B cell (primary cell): ENCODE measurements at regions not wholly inside any gene's neighbourhood (a gene's known extent, or its start where the extent isn't known, plus 50 kb on each side); places are given as distances from the start of the nearest gene placed in this dataset.

Experiments used
- ATAC-seq: fragments of 200-7000 bp; cut with Tn5 transposase; one replicate; pipeline ENCODE4 v1.10.0; 2021; ENCODE audit warnings: low read depth, mild to moderate bottlenecking, moderate number of reproducible peaks, moderate library complexity
- CTCF ChIA-PET: fragments of 350-600 bp; sonication (Branson Sonifier 250); formaldehyde crosslinking; loops from one replicate; lab custom pipeline; 2021; ENCODE audit warnings: antibody characterized with exemption, inconsistent platforms; lab: Charles Lee
- POLR2A ChIA-PET: fragments of 350-600 bp; sonication (Branson Sonifier 250); formaldehyde crosslinking; loops from one replicate; lab custom pipeline; 2021; ENCODE audit warnings: antibody characterized with exemption; lab: Charles Lee
- DNase-seq: peaks from one replicate; pipeline ENCODE4 v3.0.0; 2013
- H2AFZ ChIP-seq: 2 replicates; pipeline ENCODE4 v1.6.1; 2012; ENCODE audit warnings: mild to moderate bottlenecking, low read depth, low read length; ENCODE audit not compliant: insufficient read depth, poor library complexity, severe bottlenecking
- H3K27ac ChIP-seq, 2 donors: 1 replicate in 1 of 2; 2 replicates in 1 of 2; pipeline ENCODE4 v1.5.1; 2012 to 2013; ENCODE audit warnings: low read length in 2 of 2, mild to moderate bottlenecking in 2 of 2, moderate library complexity in 1 of 2
- H3K27me3 ChIP-seq, 4 experiments: fragments of 200-600 bp in 1 of 4; sonication (generic) in 1 of 4; replicated peaks in 1 of 4; 1 replicate in 2 of 4; 2 replicates in 2 of 4; pipeline versions ENCODE4 v1.6.1 to v1.7.0; 2013 to 2016; ENCODE audit warnings: low read length in 3 of 4, mild to moderate bottlenecking in 2 of 4, mixed read lengths in 1 of 4, moderate library complexity in 1 of 4; ENCODE audit not compliant: insufficient read depth in 4 of 4, control insufficient read depth in 3 of 4; ENCODE audit errors: control extremely low read depth in 1 of 4
- H3K36me3 ChIP-seq, 2 experiments: replicated peaks in 1 of 2; 1 replicate in 1 of 2; 2 replicates in 1 of 2; pipeline versions ENCODE4 v1.6.1 to v1.7.1; 2013; ENCODE audit warnings: low read length in 1 of 2; ENCODE audit not compliant: insufficient read depth in 2 of 2, control insufficient read depth in 1 of 2; ENCODE audit errors: control extremely low read depth in 1 of 2, extremely low read depth in 1 of 2
- H3K4me1 ChIP-seq, 2 donors: fragments of 200-600 bp in 1 of 2; sonication (generic) in 1 of 2; 1 replicate in 1 of 2; 2 replicates in 1 of 2; pipeline versions ENCODE4 v1.5.1 to v1.6.1; 2013 to 2017; ENCODE audit warnings: low read length in 2 of 2; ENCODE audit not compliant: control insufficient read depth in 2 of 2, insufficient read depth in 2 of 2
- H3K4me2 ChIP-seq: replicated peaks from 2 replicates; pipeline ENCODE3; 2012; ENCODE audit warnings: mild to moderate bottlenecking, low read depth, low read length; ENCODE audit not compliant: poor library complexity, severe bottlenecking
- H3K4me3 ChIP-seq, 5 experiments: fragments of 200-600 bp in 1 of 5; sonication (generic) in 1 of 5; 1 replicate in 3 of 5; 2 replicates in 2 of 5; pipeline versions ENCODE4 v1.5.1 to v1.7.0; 2011 to 2016; ENCODE audit warnings: low read length in 4 of 5, mild to moderate bottlenecking in 4 of 5, low read depth in 2 of 5, control low read depth in 1 of 5, moderate library complexity in 1 of 5; ENCODE audit not compliant: insufficient read depth in 1 of 5; ENCODE audit errors: control extremely low read depth in 1 of 5, extremely low read depth in 1 of 5
- H3K79me2 ChIP-seq: fragments of 200-600 bp; sonication (generic); one replicate; pipeline ENCODE4 v1.6.0; 2016; ENCODE audit warnings: low read length; ENCODE audit not compliant: control insufficient read depth, insufficient read depth
- H3K9ac ChIP-seq: fragments of 200-600 bp; sonication (generic); 2 replicates; pipeline ENCODE4 v1.6.1; 2017; ENCODE audit warnings: mild to moderate bottlenecking, low read length, moderate library complexity
- H3K9me3 ChIP-seq, 3 donors: one replicate each; pipeline versions ENCODE4 v1.6.1 to v1.7.1; 2013; ENCODE audit warnings: low read length in 2 of 3; ENCODE audit not compliant: control insufficient read depth in 2 of 3, insufficient read depth in 1 of 3; ENCODE audit errors: control extremely low read depth in 1 of 3
- H4K20me1 ChIP-seq: 2 replicates; pipeline ENCODE4 v1.6.0; 2012; ENCODE audit warnings: mild to moderate bottlenecking, low read length; ENCODE audit not compliant: insufficient read depth, control insufficient read depth, poor library complexity, severe bottlenecking
- H3K27ac Mint-ChIP-seq: one replicate; pipeline ENCODE4 v1.8.0; 2021; ENCODE audit warnings: mixed read lengths
- H3K27me3 Mint-ChIP-seq: one replicate; pipeline ENCODE4 v1.8.0; 2021; ENCODE audit warnings: mixed read lengths
- H3K4me1 Mint-ChIP-seq: one replicate; pipeline ENCODE4 v1.8.0; 2021; ENCODE audit warnings: mixed read lengths
- H3K4me3 Mint-ChIP-seq: one replicate; pipeline ENCODE4 v1.8.0; 2021; ENCODE audit warnings: mixed read lengths
- H3K9me3 Mint-ChIP-seq: one replicate; pipeline ENCODE4 v1.8.0; 2022; ENCODE audit warnings: mixed read lengths; ENCODE audit not compliant: insufficient read depth
- EZH2 ChIP-seq: IDR thresholded peaks from 2 replicates; pipeline ENCODE4 v1.6.1; 2012; ENCODE audit warnings: borderline replicate concordance, low read depth, mild to moderate bottlenecking, moderate library complexity, low read length; ENCODE audit not compliant: insufficient read depth, poor library complexity, severe bottlenecking
- WGBS: methylation state at CpG from one replicate; pipeline ENCODE4 v1.1.5; 2013; ENCODE audit warnings: missing lambda C conversion rate; ENCODE audit not compliant: insufficient coverage; 5-methylcytosine and 5-hydroxymethylcytosine counted together
- intact Hi-C: fragments of 100-400 bp; cut with micrococcal nuclease; formaldehyde crosslinking; loops from one replicate; pipeline ENCODE4 v1.10.0; 2022
- TF ChIP-seq, protein P1 (sequence below): fragments of 200-600 bp; IDR thresholded peaks from one replicate; pipeline ENCODE4 v1.8.0; 2022; ENCODE audit warnings: antibody characterized with exemption, mild to moderate bottlenecking

DNA sequence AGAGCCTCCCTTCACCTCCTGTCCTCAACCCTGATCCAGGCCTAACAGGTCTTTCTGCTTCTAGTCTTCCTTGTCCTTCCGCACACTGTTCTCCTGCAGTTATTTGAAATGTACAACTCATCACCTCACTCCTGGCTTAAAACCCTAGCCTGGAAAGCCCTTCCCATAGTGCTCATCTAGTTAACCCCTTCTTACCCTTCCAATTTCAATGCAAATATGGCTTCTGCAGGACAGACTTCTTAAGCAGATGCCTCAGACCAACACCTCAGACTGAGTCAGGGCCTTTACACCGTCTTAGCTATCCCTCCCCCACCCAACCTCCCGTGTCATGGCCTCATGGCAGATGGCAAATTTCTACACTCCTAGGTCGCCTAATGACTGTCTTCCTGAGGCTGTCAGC, 130.4 kb downstream of the BCOR start:
- no peak for DNase-seq
- no peak overlapping the region for H3K4me3 ChIP-seq
- peaks cover 0 to 5% of the 10 kb centered on the region in 2 donors for H3K4me1 ChIP-seq
- intact Hi-C loops, result no loop called here
- Mint-ChIP-seq H3K4me3 (no peak overlapping the region), H3K27me3 (peaks cover 8% of the 10 kb centered on the region), H3K9me3 (peaks cover 4% of the 10 kb centered on the region), H3K27ac (no peak overlapping the region), H3K4me1 (no peaks in the 10 kb centered on the region)
- H2AFZ ChIP-seq, result no peak overlapping the region
- H4K20me1 ChIP-seq, result no peaks in the 10 kb centered on the region
- ChIA-PET CTCF (no interaction called here), POLR2A (no interaction called here)
- no peaks in the 10 kb centered on the region for H3K79me2 ChIP-seq
- WGBS, result 72% methylated on average over 3 of the region's 4 CpGs
- no peaks in the 10 kb centered on the region for H3K36me3 ChIP-seq
- H3K27ac ChIP-seq, result no peak overlapping the region
- no peak for TF ChIP-seq EZH2
- TF ChIP-seq, protein P1, sequence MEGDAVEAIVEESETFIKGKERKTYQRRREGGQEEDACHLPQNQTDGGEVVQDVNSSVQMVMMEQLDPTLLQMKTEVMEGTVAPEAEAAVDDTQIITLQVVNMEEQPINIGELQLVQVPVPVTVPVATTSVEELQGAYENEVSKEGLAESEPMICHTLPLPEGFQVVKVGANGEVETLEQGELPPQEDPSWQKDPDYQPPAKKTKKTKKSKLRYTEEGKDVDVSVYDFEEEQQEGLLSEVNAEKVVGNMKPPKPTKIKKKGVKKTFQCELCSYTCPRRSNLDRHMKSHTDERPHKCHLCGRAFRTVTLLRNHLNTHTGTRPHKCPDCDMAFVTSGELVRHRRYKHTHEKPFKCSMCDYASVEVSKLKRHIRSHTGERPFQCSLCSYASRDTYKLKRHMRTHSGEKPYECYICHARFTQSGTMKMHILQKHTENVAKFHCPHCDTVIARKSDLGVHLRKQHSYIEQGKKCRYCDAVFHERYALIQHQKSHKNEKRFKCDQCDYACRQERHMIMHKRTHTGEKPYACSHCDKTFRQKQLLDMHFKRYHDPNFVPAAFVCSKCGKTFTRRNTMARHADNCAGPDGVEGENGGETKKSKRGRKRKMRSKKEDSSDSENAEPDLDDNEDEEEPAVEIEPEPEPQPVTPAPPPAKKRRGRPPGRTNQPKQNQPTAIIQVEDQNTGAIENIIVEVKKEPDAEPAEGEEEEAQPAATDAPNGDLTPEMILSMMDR, result no peak
- peaks cover 0 to 10% (median 0%) of the 10 kb centered on the region in 3 donors for H3K9me3 ChIP-seq
- no peaks in the 10 kb centered on the region for H3K27me3 ChIP-seq
- H3K4me2 ChIP-seq, result no peak overlapping the region
- ATAC-seq, result no peak
- no peak overlapping the region for H3K9ac ChIP-seq

DNA sequence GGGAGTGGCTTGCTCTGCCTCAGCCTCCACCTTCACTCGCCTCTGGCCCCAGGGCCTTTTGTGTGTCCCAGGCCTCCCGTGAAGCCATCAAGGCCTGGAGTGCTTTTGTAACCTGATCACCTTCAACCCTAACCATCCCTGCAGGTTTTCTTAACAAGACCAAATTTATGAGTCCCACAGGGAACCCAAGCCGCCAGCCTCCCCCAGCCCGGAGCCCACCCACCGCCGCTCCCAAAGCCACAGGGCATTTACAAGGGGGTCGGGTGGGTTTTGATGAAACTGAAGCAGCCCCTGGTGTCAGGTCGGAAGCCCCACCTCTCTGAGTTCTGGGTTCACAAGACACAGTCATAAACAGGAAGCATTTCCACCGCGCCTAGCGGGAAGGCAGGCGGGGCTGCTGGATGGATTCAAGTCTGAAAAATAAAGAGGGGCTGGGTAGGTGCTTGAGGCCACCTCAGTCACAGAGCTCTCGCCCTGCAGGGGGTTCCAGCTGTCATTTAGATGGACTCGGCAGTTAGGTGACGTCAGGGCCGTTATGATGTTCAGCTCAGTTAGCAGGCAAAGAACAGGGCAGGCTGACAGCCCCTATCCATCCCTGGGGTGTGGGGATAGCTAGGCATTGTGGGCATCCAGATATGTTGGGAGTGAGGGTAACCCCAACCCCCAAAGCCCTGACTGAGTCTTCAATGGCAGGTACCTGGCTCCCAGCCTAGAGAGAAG, 128.5 kb downstream of the BCOR start:
- H3K4me1 Mint-ChIP-seq, result no peaks in the 10 kb centered on the region
- H3K27ac Mint-ChIP-seq, result no peak overlapping the region
- Histone ChIP-seq H3K27ac (no peak overlapping the region), H3K4me1 (peaks cover 0 to 5% of the 10 kb centered on the region in 2 donors), H3K4me2 (peak overlapping the region; percentile 13), H3K9me3 (peaks cover 0 to 12% (median 0%) of the 10 kb centered on the region in 3 donors), H4K20me1 (no peaks in the 10 kb centered on the region), H3K27me3 (peaks cover 0 to 2% (median 0%) of the 10 kb centered on the region in 4 experiments), H3K36me3 (no peaks in the 10 kb centered on the region), H2AFZ (no peak overlapping the region), H3K9ac (no peak overlapping the region), H3K79me2 (no peaks in the 10 kb centered on the region), H3K4me3 (no peak overlapping the region)
- peaks cover 4% of the 10 kb centered on the region for H3K9me3 Mint-ChIP-seq
- no peak overlapping the region for H3K4me3 Mint-ChIP-seq
- peaks cover 8% of the 10 kb centered on the region for H3K27me3 Mint-ChIP-seq
- TF ChIP-seq EZH2, result no peak
- TF ChIP-seq, protein P1, result no peak
- ATAC-seq (no peak), DNase-seq (no peak)
- CTCF ChIA-PET, result no interaction called here
- POLR2A ChIA-PET, result no interaction called here
- intact Hi-C loops, result no loop called here
- 67% methylated on average over 2 of the region's 16 CpGs for WGBS
